H9 (cell line): ENCODE measurements at regions not wholly inside any gene's neighbourhood (a gene's known extent, or its start where the extent isn't known, plus 50 kb on each side); places are given as distances from the start of the nearest gene placed in this dataset.

Source experiments
- DNase-seq: peaks from one replicate; pipeline ENCODE4 v3.0.0-alpha.2; 2017
- H2AFZ ChIP-seq: one replicate; pipeline ENCODE4 v1.6.1; 2013; ENCODE audit warnings: mild to moderate bottlenecking, low read length, control low read depth, moderate library complexity
- H2AK5ac ChIP-seq: 2 replicates; pipeline ENCODE4 v1.6.1; 2013; ENCODE audit warnings: low read length, control low read depth, mixed read lengths; ENCODE audit not compliant: insufficient read length
- H2BK120ac ChIP-seq: one replicate; pipeline ENCODE4 v1.6.1; 2013; ENCODE audit warnings: low read depth, mild to moderate bottlenecking, low read length, control low read depth, inconsistent platforms; ENCODE audit not compliant: poor library complexity, severe bottlenecking
- H2BK12ac ChIP-seq: 2 replicates; pipeline ENCODE4 v1.6.1; 2013; ENCODE audit warnings: low read length, control low read depth, mixed read lengths, low read depth; ENCODE audit not compliant: insufficient read length
- H2BK15ac ChIP-seq: 2 replicates; pipeline ENCODE4 v1.6.1; 2013; ENCODE audit warnings: low read depth, low read length, control low read depth
- H2BK20ac ChIP-seq: one replicate; pipeline ENCODE4 v1.6.1; 2013; ENCODE audit warnings: low read depth, mild to moderate bottlenecking, low read length, control low read depth, inconsistent platforms; ENCODE audit not compliant: poor library complexity, severe bottlenecking
- H2BK5ac ChIP-seq: 2 replicates; pipeline ENCODE4 v1.6.1; 2013; ENCODE audit warnings: low read length, control low read depth, mixed read lengths; ENCODE audit not compliant: insufficient read length
- H3K14ac ChIP-seq: 2 replicates; pipeline ENCODE4 v1.6.1; 2013; ENCODE audit warnings: low read length, control low read depth; ENCODE audit not compliant: insufficient read depth
- H3K18ac ChIP-seq: 2 replicates; pipeline ENCODE4 v1.6.1; 2013; ENCODE audit warnings: low read depth, mild to moderate bottlenecking, mixed read lengths, low read length, control low read depth; ENCODE audit not compliant: insufficient read length
- H3K23ac ChIP-seq: 2 replicates; pipeline ENCODE4 v1.6.1; 2013; ENCODE audit warnings: low read length, control low read depth, mixed read lengths, low read depth; ENCODE audit not compliant: insufficient read length
- H3K23me2 ChIP-seq: 2 replicates; pipeline ENCODE4 v1.6.1; 2013; ENCODE audit warnings: low read depth, mild to moderate bottlenecking, mixed read lengths, low read length, control low read depth; ENCODE audit not compliant: insufficient read length, poor library complexity, severe bottlenecking
- H3K27ac ChIP-seq: 2 replicates; pipeline ENCODE4 v1.5.1; 2013; ENCODE audit warnings: low read length, control low read depth, mixed read lengths, low read depth; ENCODE audit not compliant: insufficient read length
- H3K27me3 ChIP-seq: 2 replicates; pipeline ENCODE4 v1.6.1; 2013; ENCODE audit warnings: low read length, control low read depth, inconsistent platforms; ENCODE audit not compliant: insufficient read depth
- H3K4ac ChIP-seq: 2 replicates; pipeline ENCODE4 v1.6.1; 2013; ENCODE audit warnings: low read depth, mild to moderate bottlenecking, control low read depth, inconsistent platforms, low read length, moderate library complexity
- H3K4me1 ChIP-seq: 2 replicates; pipeline ENCODE4 v1.6.1; 2013; ENCODE audit warnings: low read length, control low read depth, inconsistent platforms; ENCODE audit not compliant: insufficient read depth
- H3K4me2 ChIP-seq: 2 replicates; pipeline ENCODE4 v1.6.1; 2013; ENCODE audit warnings: low read length, control low read depth, mixed read lengths; ENCODE audit not compliant: insufficient read length, insufficient read depth
- H3K56ac ChIP-seq: 2 replicates; pipeline ENCODE4 v1.6.1; 2013; ENCODE audit warnings: low read depth, mild to moderate bottlenecking, mixed read lengths, low read length, control low read depth; ENCODE audit not compliant: insufficient read length
- H3K79me1 ChIP-seq: 2 replicates; pipeline ENCODE4 v1.6.1; 2013; ENCODE audit warnings: low read depth, mild to moderate bottlenecking, moderate library complexity, low read length, control low read depth, inconsistent platforms; ENCODE audit not compliant: insufficient read depth, poor library complexity, severe bottlenecking
- H3K79me2 ChIP-seq: 2 replicates; pipeline ENCODE4 v1.6.1; 2013; ENCODE audit warnings: low read length, control low read depth, inconsistent platforms; ENCODE audit not compliant: insufficient read depth
- H3K9ac ChIP-seq: 2 replicates; pipeline ENCODE4 v1.6.1; 2013; ENCODE audit warnings: low read length, control low read depth, mixed read lengths; ENCODE audit not compliant: insufficient read length; ENCODE audit errors: extremely low read depth
- H3K9me3 ChIP-seq: one replicate; pipeline ENCODE4 v1.6.1; 2013; ENCODE audit warnings: low read depth, low read length, inconsistent platforms; ENCODE audit not compliant: control insufficient read depth
- H3T11ph ChIP-seq: one replicate; pipeline ENCODE4 v1.6.1; 2013; ENCODE audit warnings: mild to moderate bottlenecking, low read length, control low read depth, inconsistent platforms
- H4K20me1 ChIP-seq: one replicate; pipeline ENCODE4 v1.6.1; 2013; ENCODE audit not compliant: control insufficient read depth, insufficient read length, insufficient read depth
- H4K5ac ChIP-seq: 2 replicates; pipeline ENCODE4 v1.6.1; 2013; ENCODE audit warnings: low read depth, mild to moderate bottlenecking, mixed read lengths, low read length, control low read depth; ENCODE audit not compliant: insufficient read length
- H4K8ac ChIP-seq: replicated peaks from 2 replicates; pipeline ENCODE4 v1.6.1; 2013; ENCODE audit warnings: low read length, control low read depth, mixed read lengths, low read depth; ENCODE audit not compliant: insufficient read length
- H4K91ac ChIP-seq: 2 replicates; pipeline ENCODE4 v1.6.1; 2013; ENCODE audit warnings: low read depth, mild to moderate bottlenecking, moderate library complexity, mixed read lengths, low read length, control low read depth; ENCODE audit not compliant: insufficient read length
- H3K27ac Mint-ChIP-seq, 3 experiments: 2 replicates in 2 of 3; 3 replicates in 1 of 3; pipeline ENCODE4 v1.8.0; 2020 to 2021; ENCODE audit warnings: mixed read lengths in 3 of 3, mild to moderate bottlenecking in 1 of 3, moderate library complexity in 1 of 3
- H3K27me3 Mint-ChIP-seq: 2 replicates; pipeline ENCODE4 v1.8.0; 2021; ENCODE audit warnings: low read depth, mild to moderate bottlenecking, moderate library complexity, mixed read lengths
- H3K36me3 Mint-ChIP-seq, 3 experiments: 2 replicates in 2 of 3; 3 replicates in 1 of 3; pipeline ENCODE4 v1.8.0; 2020 to 2021; ENCODE audit warnings: low read depth in 3 of 3, mixed read lengths in 3 of 3; ENCODE audit not compliant: insufficient read depth in 1 of 3
- H3K4me1 Mint-ChIP-seq, 2 experiments: 2 replicates each; pipeline ENCODE4 v1.8.0; 2020; ENCODE audit warnings: mixed read lengths in 2 of 2
- H3K4me3 Mint-ChIP-seq, 2 experiments: 2 replicates in 1 of 2; 3 replicates in 1 of 2; pipeline ENCODE4 v1.8.0; 2020 to 2021; ENCODE audit warnings: mild to moderate bottlenecking in 2 of 2, mixed read lengths in 2 of 2, moderate library complexity in 1 of 2
- H3K9me3 Mint-ChIP-seq, 2 experiments: 2 replicates in 1 of 2; 3 replicates in 1 of 2; pipeline ENCODE4 v1.8.0; 2020; ENCODE audit warnings: mild to moderate bottlenecking in 2 of 2, mixed read lengths in 2 of 2, moderate library complexity in 1 of 2
- CTCF ChIP-seq: fragments of 200-600 bp; sonication (generic); conservative IDR thresholded peaks from 3 replicates; pipeline ENCODE4 v1.8.0; 2021; ENCODE audit warnings: antibody characterized with exemption, mild to moderate bottlenecking

- Histone ChIP-seq H3K4ac (no peak overlapping the region), H3K27ac (no peak overlapping the region), H3K4me1 (no peaks in the 10 kb centered on the region), H3K23ac (no peak overlapping the region), H2BK5ac (no peak overlapping the region), H3K18ac (no peak overlapping the region), H2BK20ac (no peak overlapping the region), H3K14ac (no peak overlapping the region), H2BK120ac (no peak overlapping the region), H3K79me2 (no peaks in the 10 kb centered on the region), H4K8ac (no peak overlapping the region), H4K91ac (no peak overlapping the region), H3K9me3 (no peaks in the 10 kb centered on the region), H3T11ph (no peak overlapping the region), H4K20me1 (no peaks in the 10 kb centered on the region), H3K4me2 (no peak overlapping the region), H3K27me3 (no peaks in the 10 kb centered on the region), H2AFZ (no peak overlapping the region), H2BK15ac (no peak overlapping the region), H3K56ac (no peak overlapping the region), H3K9ac (no peak overlapping the region), H2AK5ac (no peak overlapping the region), H2BK12ac (no peak overlapping the region), H3K79me1 (no peaks in the 10 kb centered on the region), H4K5ac (no peak overlapping the region), H3K23me2 (no peaks in the 10 kb centered on the region)
- peaks cover 16 to 32% of the 10 kb centered on the region in 2 experiments for H3K9me3 Mint-ChIP-seq
- no peak for TF ChIP-seq CTCF
- H3K4me1 Mint-ChIP-seq = peaks cover 5 to 13% of the 10 kb centered on the region in 2 experiments
- H3K4me3 Mint-ChIP-seq = no peak overlapping the region
- no peak overlapping the region for H3K27ac Mint-ChIP-seq
- H3K27me3 Mint-ChIP-seq = no peaks in the 10 kb centered on the region; the same call in 1 of the 2 replicates
- H3K36me3 Mint-ChIP-seq = peaks cover 4 to 36% (median 23%) of the 10 kb centered on the region in 3 experiments
- no peak for DNase-seq
Measured at GRCh38 chr7:120041798-120042197, 231.2 kb upstream of the KCND2 start.
